ENCODE measurements at regions not wholly inside any gene's neighbourhood (a gene's known extent, or its start where the extent isn't known, plus 50 kb on each side); places are given as distances from the start of the nearest gene placed in this dataset.
"Not testable (repeated sequence)": the region's sequence is repeated elsewhere in the genome, so short reads cannot be mapped to it uniquely, and the experiment has no call there.

DNA sequence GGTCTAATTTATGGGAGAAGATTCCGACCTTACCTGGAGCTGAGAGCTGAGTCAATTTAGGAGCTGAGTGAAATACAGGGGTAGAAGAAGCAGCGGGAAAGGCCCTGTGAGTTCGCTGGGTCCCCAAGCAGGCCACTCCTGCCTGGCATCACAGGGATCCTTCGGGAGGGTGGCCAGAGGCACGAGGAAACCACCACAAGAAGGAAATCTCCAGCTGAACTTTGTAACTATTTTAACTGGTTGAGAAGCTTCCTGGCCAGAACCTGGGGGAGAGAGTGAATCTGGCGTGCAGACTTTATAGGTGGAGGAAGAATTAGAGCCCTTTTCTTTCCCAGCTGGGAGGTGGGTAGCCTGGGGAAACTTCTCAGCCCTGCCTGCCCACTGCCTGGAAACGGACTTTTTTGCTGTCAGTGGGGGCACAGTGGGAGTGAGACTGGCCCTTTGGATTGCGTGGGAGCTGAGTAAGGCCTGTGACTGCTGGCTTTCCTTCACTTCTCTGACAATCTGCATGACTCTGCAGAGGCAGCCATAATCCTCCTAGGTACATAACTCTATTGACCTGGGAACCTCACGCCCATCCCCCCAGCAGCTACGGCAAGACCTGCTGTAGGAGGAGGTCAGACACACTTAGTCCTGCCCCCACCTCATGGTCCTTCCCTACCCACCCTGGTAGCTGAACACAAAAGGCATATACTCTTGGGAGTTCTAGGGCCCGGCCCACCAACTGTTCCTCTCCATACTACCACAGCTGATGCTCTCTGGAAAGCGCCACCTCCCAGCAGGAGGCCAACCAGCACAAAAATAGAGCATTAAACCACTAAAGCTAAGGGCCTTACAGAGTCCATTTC is 340.7 kb downstream of the CNTN3 start:
- DNase-seq (ENCODE audit: low spot score), result no peak

DNA sequence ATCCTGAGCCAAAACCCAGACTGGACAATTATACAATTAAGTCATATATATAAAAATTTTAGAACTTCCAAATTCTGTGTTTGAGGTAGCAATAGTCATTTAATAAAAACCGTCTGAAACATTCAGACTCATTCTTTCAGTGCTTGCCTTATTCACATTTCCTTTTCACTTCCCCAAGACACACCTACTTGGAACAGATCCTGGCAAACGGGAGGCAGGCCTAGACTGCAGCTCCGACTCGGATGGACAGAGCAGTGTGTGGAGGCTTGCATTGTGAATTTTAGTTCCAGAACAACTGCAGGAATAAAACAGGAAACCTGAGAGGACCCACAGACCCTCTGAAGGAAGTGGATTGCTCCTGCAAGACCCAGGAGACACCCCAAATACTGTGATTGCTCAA is 341.4 kb downstream of the CNTN3 start:
- no peak for DNase-seq (ENCODE audit: low spot score)

DNA sequence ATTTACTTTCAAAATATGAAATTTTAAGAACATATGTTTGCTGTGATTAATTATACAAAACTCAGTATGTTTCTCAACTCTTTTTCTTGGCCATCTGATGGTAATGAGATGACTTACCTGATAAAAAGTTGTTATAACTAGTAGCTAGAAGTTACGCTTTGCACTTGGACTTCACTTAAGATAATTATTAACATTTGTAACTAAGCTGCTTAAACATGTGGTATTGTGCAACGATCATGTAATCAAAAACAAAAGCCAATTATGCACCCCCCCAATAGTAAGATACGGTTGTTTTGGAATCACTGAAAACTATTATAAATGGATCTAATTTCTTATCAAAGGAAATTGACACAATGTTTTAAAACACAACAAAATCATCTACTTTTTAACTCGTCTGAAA is 342.9 kb downstream of the CNTN3 start:
- no peak for DNase-seq (ENCODE audit: low spot score)

DNA sequence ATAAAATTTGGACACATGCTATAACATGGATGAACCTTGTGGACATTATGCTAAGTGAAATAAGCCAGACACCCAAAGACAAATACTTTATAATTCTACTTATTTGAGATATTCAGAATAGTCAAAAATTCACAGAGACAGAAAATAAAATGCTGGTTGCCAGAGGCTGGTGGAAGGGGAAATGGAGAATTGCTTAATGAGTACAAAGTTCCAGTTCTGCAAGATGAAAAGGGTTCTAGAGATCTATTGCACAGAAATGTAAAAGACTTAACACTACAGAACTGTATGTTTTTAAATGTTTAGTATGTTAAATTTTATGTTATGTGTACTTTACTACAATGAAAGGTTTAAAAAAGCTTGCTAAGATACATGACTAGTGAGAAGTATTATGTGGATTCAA is 344.8 kb downstream of the CNTN3 start:
- DNase-seq (ENCODE audit: low spot score), result no peak

DNA sequence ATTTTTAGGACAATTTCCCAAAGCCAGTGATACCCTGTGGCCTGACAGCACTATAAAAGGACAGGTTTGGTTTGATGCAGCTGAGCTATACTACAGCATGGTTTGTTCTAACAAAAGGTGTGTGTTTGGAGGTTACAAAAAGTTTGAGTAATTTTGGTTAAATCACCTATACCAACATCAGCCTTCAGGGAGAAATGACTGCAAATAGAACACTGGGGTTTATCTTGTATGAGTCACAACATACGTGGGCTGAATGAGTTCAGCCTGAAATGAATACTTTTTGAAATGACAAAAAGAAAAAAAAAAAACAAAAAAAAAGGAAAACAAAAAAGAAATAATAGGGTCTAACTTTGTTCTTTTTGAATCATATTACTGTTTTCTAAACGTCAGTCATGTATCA is 345.7 kb downstream of the CNTN3 start:
- no peak for DNase-seq (ENCODE audit: low spot score)

DNA sequence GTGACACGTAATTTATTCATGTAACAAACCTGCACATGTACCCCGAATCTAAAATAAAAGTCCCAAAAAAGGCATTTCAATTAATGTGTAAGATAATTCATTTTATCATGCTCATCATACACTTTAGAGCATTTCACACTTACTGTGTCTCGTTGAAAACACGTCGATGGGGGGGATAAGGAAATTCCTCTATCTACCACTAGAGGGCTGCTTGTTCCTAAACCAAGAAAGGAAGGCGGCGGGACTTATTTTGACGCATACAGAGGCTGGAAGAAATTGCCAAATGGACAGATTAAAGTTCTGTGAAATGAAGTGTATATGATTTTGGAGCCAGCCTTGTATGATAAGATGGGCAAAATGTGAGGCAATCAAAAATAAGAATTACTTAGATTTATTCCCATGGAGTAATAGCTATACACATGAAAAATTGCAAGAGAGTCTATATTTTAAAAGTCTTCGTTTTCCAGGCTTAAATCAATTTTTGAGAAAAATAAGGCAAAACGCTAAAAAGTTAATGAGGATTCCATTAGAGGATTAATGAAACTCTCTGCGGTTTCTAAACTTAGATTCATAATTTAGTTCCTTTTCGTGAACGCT is 346.8 kb downstream of the CNTN3 start:
- peak; percentile 2 for DNase-seq (ENCODE audit: low spot score)

DNA sequence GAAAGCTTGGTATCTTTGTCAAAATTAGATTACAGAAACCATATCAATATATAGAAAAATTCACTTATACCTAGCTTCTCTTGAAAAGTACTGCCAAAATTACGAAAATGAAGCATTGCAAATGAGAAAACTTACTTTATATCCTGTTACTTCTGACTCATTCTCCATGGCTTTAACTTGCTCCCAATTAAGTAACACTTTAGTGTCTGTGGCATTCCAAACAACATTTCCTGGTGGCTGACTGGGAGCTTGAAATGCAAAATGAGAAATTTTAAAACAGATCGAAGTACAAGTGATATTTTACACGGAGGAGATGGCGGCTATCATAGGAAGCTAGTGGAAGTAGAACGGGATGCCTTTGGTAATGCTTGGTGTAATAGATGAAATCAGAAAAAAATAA is 347.3 kb downstream of the CNTN3 start:
- DNase-seq (ENCODE audit: low spot score), result no peak

DNA sequence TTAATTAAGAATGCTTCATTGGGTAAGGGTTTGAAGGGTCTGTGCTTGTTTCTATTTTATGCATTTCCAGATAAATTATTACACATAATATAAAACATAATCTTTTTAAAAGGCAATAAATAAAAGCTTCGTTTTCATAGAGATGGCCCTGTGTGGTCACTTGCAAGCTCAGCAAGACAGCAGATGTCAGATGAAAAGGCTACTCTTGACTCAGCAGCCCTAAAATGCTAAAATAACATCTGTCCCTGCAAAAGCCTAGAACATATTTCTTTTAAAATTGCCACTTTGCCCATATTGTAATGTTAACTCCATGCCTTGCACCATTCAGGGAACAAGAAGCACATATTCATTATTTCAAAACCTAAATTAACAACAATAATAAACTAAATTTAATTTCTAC is 349.4 kb downstream of the CNTN3 start:
- no peak for DNase-seq (ENCODE audit: low spot score)

DNA sequence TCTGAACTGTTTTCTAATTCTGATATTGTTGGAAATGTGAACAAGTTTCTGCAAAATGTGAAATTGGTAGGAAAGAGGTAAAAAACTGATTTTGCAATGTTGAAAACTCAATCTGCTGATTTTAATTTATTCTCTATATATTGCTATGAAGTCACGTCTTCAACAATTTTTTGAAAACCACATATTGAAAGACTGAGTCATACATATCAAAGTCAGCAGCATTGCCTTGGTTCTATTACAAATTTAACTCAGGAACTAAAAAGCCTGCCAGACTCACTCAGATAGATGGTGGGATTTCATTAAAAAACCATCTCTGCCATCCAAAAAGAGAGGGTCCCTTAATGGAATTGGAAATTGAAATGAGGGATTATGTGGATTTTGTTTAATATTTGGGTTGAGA is 351.4 kb downstream of the CNTN3 start:
- no peak for DNase-seq (ENCODE audit: low spot score)

DNA sequence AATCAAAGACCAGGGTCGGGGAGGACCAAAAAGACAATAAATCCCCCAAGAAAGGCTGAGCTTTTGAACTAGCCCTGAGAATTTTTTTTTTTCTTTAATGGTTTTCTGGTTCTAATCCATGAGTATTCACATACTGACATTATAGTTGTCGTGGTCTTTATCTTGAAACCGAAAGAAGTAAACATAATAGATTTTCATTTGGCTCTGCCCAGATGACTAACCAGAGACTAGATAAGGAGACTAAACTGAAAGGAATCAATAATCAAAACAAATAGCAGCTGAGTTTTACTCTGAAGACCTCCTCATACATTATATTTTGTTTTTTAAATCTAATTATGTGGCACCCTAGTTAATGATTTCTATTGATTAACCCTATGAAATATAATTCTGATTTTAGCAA is 381.4 kb downstream of the CNTN3 start:
- DNase-seq (ENCODE audit: low spot score), result no peak

DNA sequence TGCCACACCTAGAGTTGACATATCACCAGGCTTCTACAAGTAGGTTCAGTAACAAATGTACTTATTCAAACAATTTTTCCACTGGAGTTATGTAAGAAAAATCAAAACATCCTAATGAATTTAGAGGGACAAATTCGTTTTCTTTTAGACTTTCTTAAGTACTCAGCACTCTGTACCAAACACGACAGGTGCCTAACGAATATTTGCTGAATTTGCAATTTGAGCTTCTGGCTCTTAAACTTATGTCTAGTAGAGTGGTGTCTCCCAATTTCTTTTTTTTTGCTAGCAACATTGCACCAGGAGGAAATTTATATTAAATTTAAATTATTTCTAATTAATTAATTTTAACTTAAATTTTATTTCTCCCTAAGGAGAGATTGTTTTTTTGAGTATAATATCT is 397.0 kb downstream of the CNTN3 start:
- DNase-seq (ENCODE audit: low spot score), result no peak

DNA sequence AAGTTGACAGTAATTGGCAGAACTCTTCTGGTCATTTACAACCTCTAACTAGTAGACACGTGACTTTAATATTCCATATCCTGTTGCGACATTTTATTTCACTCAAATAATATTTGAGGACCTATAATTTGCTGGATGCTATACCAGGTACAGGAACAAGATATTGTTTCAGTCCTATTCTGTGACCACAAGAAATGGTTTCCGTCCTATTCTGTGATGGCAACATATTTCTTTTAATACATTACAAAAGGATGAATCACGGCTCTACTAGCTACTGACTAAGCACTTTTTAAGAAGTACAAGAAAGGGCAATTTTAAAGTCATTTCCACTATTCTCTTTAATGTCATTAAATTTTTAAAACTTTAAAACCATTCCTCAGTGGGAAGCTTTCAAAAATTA is 400.2 kb downstream of the CNTN3 start:
- no peak for DNase-seq (ENCODE audit: low spot score)

DNA sequence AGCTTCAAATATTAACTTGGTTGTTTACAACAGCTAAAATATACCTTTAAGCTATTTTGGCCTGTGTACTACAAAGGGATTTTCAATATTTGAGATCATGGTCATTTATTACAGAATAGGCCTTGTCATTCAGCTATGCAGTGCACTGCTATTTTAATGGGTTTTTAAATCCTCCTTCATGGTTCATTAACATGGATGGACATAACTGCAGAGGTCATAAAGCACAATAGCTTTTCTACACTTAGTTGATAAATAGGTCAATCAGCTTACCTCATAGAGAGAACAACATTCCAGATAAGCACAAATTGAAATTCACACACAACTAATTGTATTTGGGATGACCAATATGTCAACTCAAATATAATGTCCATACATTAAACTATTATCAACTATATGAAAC is 403.7 kb downstream of the CNTN3 start:
- DNase-seq (ENCODE audit: low spot score), result no peak

DNA sequence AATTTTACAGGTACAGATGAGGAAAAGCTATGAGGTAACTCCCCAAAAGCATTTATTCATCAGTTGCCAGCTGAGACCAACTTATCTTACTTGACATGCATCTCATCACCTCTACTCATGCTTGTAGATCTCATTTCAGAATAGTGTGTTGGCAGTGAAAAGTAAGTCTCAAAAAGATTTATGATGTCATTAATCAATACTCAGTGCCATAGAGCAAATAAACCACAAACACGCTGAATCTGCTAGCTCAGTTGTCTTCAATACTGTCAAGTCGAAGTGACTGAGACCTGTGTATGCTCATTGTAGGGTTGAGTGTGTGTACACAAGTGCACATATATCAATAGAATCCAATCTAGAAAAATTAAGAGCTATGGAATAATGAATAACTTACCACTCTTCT is 413.5 kb downstream of the CNTN3 start:
- DNase-seq (ENCODE audit: low spot score), result no peak

DNA sequence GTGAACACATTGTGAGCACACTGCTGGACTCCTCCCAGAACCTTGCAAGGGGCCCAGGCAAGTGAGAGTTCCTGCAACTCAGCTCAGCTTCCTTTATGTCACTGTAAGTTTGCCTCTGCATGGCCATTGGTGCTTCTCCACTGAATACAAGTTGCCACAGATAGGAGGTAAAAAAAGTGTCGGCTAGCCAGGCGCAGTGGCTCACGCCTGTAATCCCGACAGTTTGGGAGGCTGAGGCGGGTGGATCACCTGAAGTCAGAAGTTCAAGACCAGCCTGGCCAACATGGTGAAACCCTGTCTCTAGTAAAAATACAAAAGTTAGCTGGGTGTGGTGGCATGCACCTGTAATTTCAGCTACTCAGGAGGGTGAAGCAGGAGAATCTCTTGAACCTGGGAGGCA is 435.8 kb downstream of the CNTN3 start:
- not testable (repeated sequence) for DNase-seq (ENCODE audit: low spot score)

DNA sequence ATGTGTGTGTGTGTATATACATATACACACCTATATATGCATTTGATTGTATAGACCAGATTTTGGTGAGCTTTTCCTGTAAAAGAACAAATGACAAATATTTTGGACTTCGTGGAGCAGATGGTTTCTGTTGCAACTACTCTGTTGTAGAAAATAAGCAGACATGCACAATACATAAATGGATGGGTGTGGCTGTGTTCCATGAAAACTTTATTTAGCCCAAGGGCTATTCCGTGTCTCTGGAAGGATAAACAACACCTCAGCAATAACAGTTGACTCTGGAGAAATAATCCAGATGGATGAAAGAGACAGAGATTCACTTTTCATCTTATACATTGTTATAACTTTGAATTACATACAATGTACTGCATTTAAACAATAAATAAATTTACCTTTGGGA is 441.4 kb downstream of the CNTN3 start:
- DNase-seq (ENCODE audit: low spot score), result no peak

DNA sequence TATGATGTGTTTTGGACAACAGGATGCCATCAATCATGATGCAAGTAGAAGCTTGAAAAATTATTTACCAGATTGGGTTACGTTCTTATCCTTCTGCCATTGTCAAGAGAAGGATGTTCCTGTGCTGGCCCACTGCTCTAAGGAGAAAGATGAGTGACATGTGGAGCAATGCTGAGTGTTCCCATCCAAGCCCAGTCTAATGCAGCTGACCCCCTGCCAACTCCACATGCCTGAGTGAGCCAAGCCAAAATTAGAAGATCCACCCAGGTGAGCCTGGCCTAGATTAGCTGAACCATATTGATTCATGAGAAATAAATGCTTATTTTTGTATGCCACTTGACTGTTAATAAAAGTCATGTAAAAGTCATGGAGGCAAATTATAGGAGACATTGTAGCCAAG is 446.5 kb downstream of the CNTN3 start:
- DNase-seq (ENCODE audit: low spot score), result no peak

DNA sequence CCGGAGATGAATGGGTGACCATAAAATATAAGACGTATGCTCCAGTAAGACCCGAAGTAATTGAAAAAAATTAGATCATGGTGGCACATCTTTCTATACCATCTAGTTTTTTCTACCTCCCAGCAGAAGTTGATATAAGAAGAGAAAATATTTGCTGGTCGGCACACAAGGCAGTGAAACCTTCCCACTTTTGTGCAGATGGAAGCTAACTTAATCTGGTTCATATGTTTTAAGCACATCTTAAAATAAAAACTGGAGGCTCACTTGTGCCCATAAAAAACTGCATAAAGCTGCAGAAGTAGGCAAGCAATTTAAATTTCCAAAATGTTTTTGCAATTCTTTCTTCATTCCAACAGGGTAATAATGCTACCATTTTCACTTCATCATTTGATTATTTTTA is 449.2 kb downstream of the CNTN3 start:
- DNase-seq (ENCODE audit: low spot score), result no peak

DNA sequence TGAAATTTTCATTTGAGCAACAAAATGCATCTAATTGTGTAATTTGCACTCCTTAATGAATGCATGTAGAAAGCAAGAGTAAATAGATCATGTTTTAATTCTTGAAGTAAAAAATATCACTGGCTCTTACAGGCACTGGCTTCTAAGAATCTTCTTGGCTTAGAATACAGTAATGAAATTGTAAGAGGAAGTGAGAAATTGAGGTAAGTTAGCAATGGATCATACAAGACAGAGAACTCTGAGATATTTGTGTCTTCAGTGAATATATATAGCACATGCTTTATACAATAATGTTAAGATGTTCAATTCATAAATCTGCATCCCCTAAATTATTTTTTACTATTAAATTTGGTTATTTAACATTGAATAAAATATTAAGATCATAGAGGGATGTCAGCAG is 465.0 kb downstream of the CNTN3 start:
- no peak for DNase-seq (ENCODE audit: low spot score)

DNA sequence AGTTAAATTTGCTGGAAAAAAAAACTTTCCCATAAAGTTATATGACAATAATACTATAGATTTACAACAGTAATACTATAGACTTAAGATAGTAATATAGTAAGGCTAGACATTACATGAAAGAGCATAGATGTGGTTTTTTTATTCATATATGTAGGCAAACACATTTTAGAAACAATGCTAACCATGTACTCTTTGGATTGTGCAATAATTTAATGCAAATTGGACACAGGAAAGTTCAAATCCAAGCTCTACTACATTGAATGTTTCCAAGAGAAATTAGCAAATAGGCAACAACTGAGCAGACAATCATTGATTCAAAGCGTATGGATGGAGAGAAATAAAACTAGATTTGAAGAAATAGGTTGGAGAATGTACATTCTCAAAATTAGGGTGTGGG is 469.2 kb downstream of the CNTN3 start:
- DNase-seq (ENCODE audit: low spot score), result no peak

DNA sequence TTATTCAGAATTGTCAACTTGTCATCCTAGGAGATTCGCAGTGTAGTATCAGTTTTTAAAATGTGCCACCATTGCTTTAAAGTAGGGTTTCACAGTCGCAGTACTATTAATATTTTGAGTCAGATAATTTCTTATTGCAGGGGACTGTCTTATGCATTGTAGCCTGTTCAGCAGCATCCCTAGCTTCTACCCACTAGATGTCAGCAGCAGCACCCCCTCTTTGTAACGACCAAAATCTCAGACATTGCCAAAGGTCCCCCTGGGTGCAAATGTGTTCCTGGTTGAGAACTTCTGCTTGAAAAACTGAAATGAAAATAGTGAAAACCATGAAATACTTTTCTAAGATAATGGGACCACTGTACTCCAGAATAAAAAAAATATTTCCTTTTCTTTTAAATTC is 474.8 kb downstream of the CNTN3 start:
- DNase-seq (ENCODE audit: low spot score), result no peak

DNA sequence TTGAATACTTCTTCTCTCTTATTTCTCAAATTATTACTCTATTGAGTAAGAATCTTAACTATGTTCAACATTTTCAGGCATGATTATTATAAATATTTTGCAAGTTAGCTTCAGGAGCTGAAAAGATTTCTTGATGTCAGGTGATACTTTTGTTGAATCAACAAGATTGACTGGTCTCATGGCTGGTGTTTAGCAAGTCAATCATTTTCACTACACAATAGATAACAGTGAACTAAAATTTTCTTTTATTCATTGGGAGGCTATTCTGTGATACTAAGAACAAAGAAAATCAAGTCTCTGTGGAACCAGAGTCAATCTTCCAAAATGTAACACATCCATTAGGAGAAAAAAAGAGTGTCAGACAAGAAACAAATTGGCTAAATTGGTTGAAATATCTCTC is 476.7 kb downstream of the CNTN3 start:
- DNase-seq (ENCODE audit: low spot score), result no peak

DNA sequence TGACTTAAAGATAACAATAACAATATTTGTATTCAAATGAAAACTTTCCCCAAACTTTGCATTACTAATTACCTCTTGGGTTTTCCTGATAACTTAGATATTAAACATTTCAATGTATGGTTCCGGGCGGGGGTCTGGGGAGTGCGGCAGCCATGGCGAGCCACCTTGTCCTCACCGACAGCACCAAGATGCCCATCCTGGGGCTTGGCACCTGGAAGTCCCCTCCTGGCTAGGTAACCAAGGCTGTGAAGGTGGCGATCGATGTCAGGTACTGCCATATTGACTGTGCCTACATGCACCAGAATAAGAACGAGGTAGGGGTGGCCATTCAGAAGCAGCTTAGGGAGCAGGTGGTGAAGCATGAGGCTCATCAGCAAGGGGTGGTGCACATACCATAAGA is 478.7 kb downstream of the CNTN3 start:
- no peak for DNase-seq (ENCODE audit: low spot score)

DNA sequence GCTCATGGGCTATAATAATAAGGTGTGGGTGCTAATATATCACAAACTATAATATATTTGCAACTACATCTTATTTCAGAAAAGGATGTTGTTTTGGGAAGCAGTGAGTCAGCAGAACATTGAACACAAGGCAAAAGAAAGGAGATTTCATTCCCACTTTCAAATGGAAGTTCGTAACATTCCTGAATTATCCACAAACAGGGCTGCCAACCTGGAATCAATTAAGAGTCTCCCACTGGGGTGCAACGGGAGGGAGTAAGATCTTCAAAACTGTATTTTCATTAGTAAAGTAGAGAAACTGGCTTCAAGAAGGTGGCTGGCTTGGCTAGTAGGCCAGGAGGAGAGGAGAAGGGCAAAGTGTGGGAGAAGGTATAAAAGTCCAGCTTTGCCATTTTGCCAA is 479.6 kb downstream of the CNTN3 start:
- DNase-seq (ENCODE audit: low spot score), result no peak
